NB4 (cell line): ENCODE measurements at regions not wholly inside any gene's neighbourhood (a gene's known extent, or its start where the extent isn't known, plus 50 kb on each side); places are given as distances from the start of the nearest gene placed in this dataset.

Experiments
- DNase-seq: peaks from one replicate; pipeline ENCODE4 v3.0.0; 2010; ENCODE audit warnings: low read depth
- H3K4me3 ChIP-seq: one replicate; pipeline ENCODE4 v1.5.1; 2011; ENCODE audit warnings: mild to moderate bottlenecking, low read depth, low read length, moderate library complexity
- CTCF ChIP-seq: IDR thresholded peaks from one replicate; pipeline ENCODE4 v1.5.1; 2012; ENCODE audit warnings: low read depth, low read length
- MAX ChIP-seq: IDR thresholded peaks from 2 replicates; pipeline ENCODE4 v1.6.1; 2011; ENCODE audit warnings: low read depth, low read length
- MYC ChIP-seq: IDR thresholded peaks from 2 replicates; pipeline ENCODE4 v1.6.1; 2011; ENCODE audit warnings: low read depth, low read length
- POLR2A ChIP-seq: IDR thresholded peaks from 2 replicates; pipeline ENCODE4 v1.6.1; 2011; ENCODE audit warnings: mild to moderate bottlenecking; ENCODE audit not compliant: insufficient read length; ENCODE audit errors: extremely low read depth

- no peak for DNase-seq
- H3K4me3 ChIP-seq: no peak overlapping the region
- TF ChIP-seq MYC (no peak), MAX (no peak), CTCF (no peak), POLR2A (no peak)
These were observed 82.2 kb downstream of the PLXNA1 start for GRCh38 chr3:127065138-127065427.

- TF ChIP-seq CTCF (no peak), MYC (no peak), POLR2A (no peak), MAX (no peak)
- no peak for DNase-seq
- H3K4me3 ChIP-seq: no peak overlapping the region
These were observed 82.8 kb downstream of the PLXNA1 start for GRCh38 chr3:127065561-127066290.

- no peak overlapping the region for H3K4me3 ChIP-seq
- no peak for DNase-seq
- TF ChIP-seq MAX (no peak), POLR2A (no peak), MYC (no peak), CTCF (no peak)
These were observed 83.7 kb downstream of the PLXNA1 start for GRCh38 chr3:127066635-127067034.

GRCh38 chr3:127067116-127067910 lies 84.4 kb downstream of the PLXNA1 start:
- no peak for DNase-seq
- H3K4me3 ChIP-seq: no peak overlapping the region
- TF ChIP-seq MYC (no peak), MAX (no peak), CTCF (no peak), POLR2A (no peak)

GRCh38 chr3:127068111-127068810 lies 85.3 kb downstream of the PLXNA1 start:
- TF ChIP-seq CTCF (no peak), MAX (no peak), MYC (no peak), POLR2A (no peak)
- no peak overlapping the region for H3K4me3 ChIP-seq
- DNase-seq: no peak
